Keratinocyte (primary cell): ENCODE measurements at regions not wholly inside any gene's neighbourhood (a gene's known extent, or its start where the extent isn't known, plus 50 kb on each side); places are given as distances from the start of the nearest gene placed in this dataset.

Experiments
- DNase-seq: peaks from one replicate; pipeline ENCODE4 v3.0.0-alpha.2; 2011; ENCODE audit warnings: low read depth, missing footprints, low spot score
- FAIRE-seq: peaks from 2 replicates; lab custom pipeline; 2011; peaks lifted over from hg19 to GRCh38; lab: Jason Lieb, UNC
- H2AFZ ChIP-seq: 2 replicates; pipeline ENCODE4 v1.6.0; 2012; ENCODE audit warnings: low read length, control low read depth, inconsistent platforms; ENCODE audit not compliant: control insufficient read depth
- H3K27ac ChIP-seq: 2 replicates; pipeline ENCODE4 v1.5.1; 2011; ENCODE audit warnings: low read length; ENCODE audit not compliant: control insufficient read depth, insufficient read depth
- H3K27me3 ChIP-seq: 3 replicates; pipeline ENCODE4 v1.6.0; 2011; ENCODE audit warnings: low read length; ENCODE audit not compliant: control insufficient read depth, insufficient read depth; ENCODE audit errors: extremely low read depth
- H3K36me3 ChIP-seq, 2 experiments: 2 replicates in 1 of 2; 3 replicates in 1 of 2; pipeline ENCODE4 v1.5.1; 2011; ENCODE audit warnings: low read length in 2 of 2, mild to moderate bottlenecking in 1 of 2; ENCODE audit not compliant: control insufficient read depth in 2 of 2, insufficient read depth in 2 of 2; ENCODE audit errors: extremely low read depth in 1 of 2
- H3K4me1 ChIP-seq: 3 replicates; pipeline ENCODE4 v1.5.1; 2011; ENCODE audit warnings: low read length; ENCODE audit not compliant: control insufficient read depth, insufficient read depth; ENCODE audit errors: extremely low read depth
- H3K4me2 ChIP-seq: 3 replicates; pipeline ENCODE4 v1.6.0; 2011; ENCODE audit warnings: low read depth, low read length; ENCODE audit not compliant: control insufficient read depth, insufficient read depth; ENCODE audit errors: extremely low read depth
- H3K4me3 ChIP-seq, 3 experiments: fragments of 200-600 bp in 1 of 3; sonication (generic) in 1 of 3; 2 replicates in 2 of 3; 3 replicates in 1 of 3; pipeline ENCODE4 v1.5.1; 2011 to 2016; ENCODE audit warnings: low read length in 3 of 3, mild to moderate bottlenecking in 3 of 3, control low read depth in 2 of 3, inconsistent platforms in 1 of 3, low read depth in 1 of 3, mixed read lengths in 1 of 3, mixed run types in 1 of 3, moderate library complexity in 1 of 3; ENCODE audit not compliant: control insufficient read depth in 2 of 3, insufficient read depth in 2 of 3; ENCODE audit errors: extremely low read depth in 1 of 3
- H3K79me2 ChIP-seq: 2 replicates; pipeline ENCODE4 v1.6.0; 2012; ENCODE audit warnings: low read length; ENCODE audit not compliant: control insufficient read depth, insufficient read depth
- H3K9ac ChIP-seq: 3 replicates; pipeline ENCODE4 v1.6.0; 2011; ENCODE audit warnings: low read length; ENCODE audit not compliant: control insufficient read depth, insufficient read depth; ENCODE audit errors: extremely low read depth
- H3K9me1 ChIP-seq: 3 replicates; pipeline ENCODE4 v1.6.0; 2011; ENCODE audit warnings: low read length; ENCODE audit not compliant: control insufficient read depth, insufficient read depth; ENCODE audit errors: extremely low read depth
- H3K9me3 ChIP-seq: 2 replicates; pipeline ENCODE4 v1.5.1; 2012; ENCODE audit warnings: low read depth, low read length; ENCODE audit not compliant: control insufficient read depth
- H4K20me1 ChIP-seq: 3 replicates; pipeline ENCODE4 v1.6.0; 2011; ENCODE audit warnings: low read length; ENCODE audit not compliant: control insufficient read depth, insufficient read depth; ENCODE audit errors: extremely low read depth
- CTCF ChIP-seq, 3 experiments: IDR thresholded peaks in 1 of 3; conservative IDR thresholded peaks in 1 of 3; optimal IDR thresholded peaks in 1 of 3; 2 replicates in 2 of 3; 3 replicates in 1 of 3; pipeline versions ENCODE3 to v1.5.1; 2011; ENCODE audit warnings: low read length in 3 of 3, mild to moderate bottlenecking in 3 of 3, moderate library complexity in 2 of 3, control low read depth in 1 of 3, inconsistent platforms in 1 of 3; ENCODE audit not compliant: insufficient read depth in 2 of 3; ENCODE audit errors: extremely low read depth in 1 of 3
- EZH2 ChIP-seq: IDR thresholded peaks from one replicate; pipeline ENCODE4 v1.6.1; 2012; ENCODE audit warnings: inconsistent platforms, mild to moderate bottlenecking, low read length, moderate library complexity
- dilution Hi-C: fragments of 300-500 bp; cut with MboI; formaldehyde crosslinking; loops from one replicate; pipeline ENCODE4 v1.7.0; 2020; ENCODE audit warnings: low sequenced_read_pairs; ENCODE audit not compliant: extremely low pct_ligation_motif_present

- Histone ChIP-seq H3K4me3 (peak overlapping the region in 2 of 3 experiments; percentile 43 to 47), H3K9me3 (no peaks in the 10 kb centered on the region), H3K79me2 (no peaks in the 10 kb centered on the region), H3K9me1 (no peaks in the 10 kb centered on the region), H4K20me1 (no peaks in the 10 kb centered on the region), H2AFZ (peak overlapping the region; percentile 82), H3K9ac (peak overlapping the region; percentile 35), H3K4me1 (peaks cover 19% of the 10 kb centered on the region), H3K27me3 (no peaks in the 10 kb centered on the region), H3K4me2 (peak overlapping the region; percentile 88), H3K27ac (no peak overlapping the region), H3K36me3 (no peaks in the 10 kb centered on the region)
- DNase-seq = no peak
- dilution Hi-C loops = no loop called here
- FAIRE-seq = peak; percentile 74
- TF ChIP-seq CTCF (optimal IDR thresholded peaks at IDR 0.05 in 1 of 3, IDR thresholded peaks at IDR 0.05 in 1 of 3, conservative IDR thresholded peaks at IDR 0.05 in 1 of 3; ENCODE audit: extremely low read depth in 1 of 3, insufficient read depth in 2 of 3, low read length in 3 of 3) (no peak), EZH2 (no peak)
Observed at GRCh38 chr2:144937910-144938709, 418.2 kb upstream of the ZEB2 start.

- no peak overlapping the region for H3K27ac ChIP-seq
- no peak for FAIRE-seq
- no peaks in the 10 kb centered on the region for H3K36me3 ChIP-seq
- TF ChIP-seq CTCF (optimal IDR thresholded peaks at IDR 0.05 in 1 of 3, IDR thresholded peaks at IDR 0.05 in 1 of 3, conservative IDR thresholded peaks at IDR 0.05 in 1 of 3; ENCODE audit: extremely low read depth in 1 of 3, insufficient read depth in 2 of 3, low read length in 3 of 3) (no peak), EZH2 (no peak)
- no peaks in the 10 kb centered on the region for H3K79me2 ChIP-seq
- H3K4me3 ChIP-seq = no peak overlapping the region
- no peak for DNase-seq
- H2AFZ ChIP-seq = no peak overlapping the region
- H4K20me1 ChIP-seq = no peaks in the 10 kb centered on the region
- H3K27me3 ChIP-seq = no peaks in the 10 kb centered on the region
- no peak overlapping the region for H3K9ac ChIP-seq
- no peaks in the 10 kb centered on the region for H3K9me1 ChIP-seq
- dilution Hi-C loops = no loop called here
- no peaks in the 10 kb centered on the region for H3K9me3 ChIP-seq
- H3K4me2 ChIP-seq = no peak overlapping the region
- H3K4me1 ChIP-seq = peaks cover 10% of the 10 kb centered on the region
Observed at GRCh38 chr2:144937066-144937465, 417.1 kb upstream of the ZEB2 start.
